ENCODE measurements at regions not wholly inside any gene's neighbourhood (a gene's known extent, or its start where the extent isn't known, plus 50 kb on each side); places are given as distances from the start of the nearest gene placed in this dataset.

DNA sequence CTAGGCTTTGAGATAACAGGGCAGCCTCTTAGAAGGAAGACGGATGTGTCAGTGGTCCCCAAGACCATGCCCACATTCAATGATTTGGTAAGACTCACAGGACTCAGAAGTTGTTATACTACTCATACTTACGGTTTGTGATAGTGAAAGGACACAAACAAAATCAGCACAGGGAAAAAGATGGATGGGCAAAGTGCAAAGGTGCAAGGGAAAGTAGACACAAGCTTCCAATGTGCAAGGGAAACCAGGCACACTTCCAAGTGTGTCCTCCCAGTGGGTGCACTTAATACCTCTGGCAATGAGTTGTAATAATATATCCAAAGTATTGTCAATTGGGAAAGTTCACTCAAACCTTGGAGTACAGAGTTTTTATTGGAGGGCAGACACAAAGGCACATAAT is 53.8 kb upstream of the VCX start:
- no peak for DNase-seq

DNA sequence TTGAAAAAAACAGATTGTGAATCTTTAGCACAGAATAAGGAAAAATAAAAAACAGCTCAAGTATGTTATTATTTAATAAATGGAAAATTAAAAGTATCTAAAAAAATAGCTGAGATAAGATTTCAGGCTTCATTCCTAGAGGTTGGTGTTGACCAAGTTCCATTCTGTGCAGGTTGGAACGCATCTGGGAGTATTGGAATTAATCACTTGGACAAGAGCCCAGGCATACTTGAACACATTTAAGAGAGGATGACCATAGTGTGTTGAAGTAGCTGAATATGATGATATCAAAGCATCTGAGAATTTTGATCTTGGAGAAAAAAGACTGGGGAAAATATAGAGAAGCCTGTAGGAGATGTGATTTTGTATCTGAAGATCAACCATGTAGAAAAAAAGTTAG is 54.6 kb upstream of the VCX start:
- no peak for DNase-seq

DNA sequence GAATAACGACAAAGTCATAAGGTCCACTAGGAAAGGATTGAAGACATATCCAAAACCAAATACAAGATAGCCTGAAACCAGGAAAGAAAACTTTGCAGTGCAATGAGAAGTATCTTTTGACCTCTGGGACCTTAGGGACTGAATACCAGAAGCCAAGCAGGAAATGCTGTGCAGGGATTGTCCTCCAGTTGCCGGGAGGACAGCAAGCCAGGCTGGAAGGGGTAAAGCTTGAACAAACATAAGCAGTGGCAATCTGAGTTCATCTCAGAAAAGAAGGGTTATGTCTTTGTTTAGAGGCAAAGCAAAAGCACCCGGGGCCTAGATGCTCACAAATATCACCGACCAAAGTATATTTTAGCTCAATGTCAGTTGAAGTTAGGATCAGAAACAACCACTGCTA is 55.3 kb upstream of the VCX start:
- no peak for DNase-seq

GRCh38 chrX:7784580-7784979 is 58.4 kb upstream of the VCX start:
- DNase-seq = no peak

GRCh38 chrX:7779644-7780043 is 63.3 kb upstream of the VCX start:
- DNase-seq = no peak

DNA sequence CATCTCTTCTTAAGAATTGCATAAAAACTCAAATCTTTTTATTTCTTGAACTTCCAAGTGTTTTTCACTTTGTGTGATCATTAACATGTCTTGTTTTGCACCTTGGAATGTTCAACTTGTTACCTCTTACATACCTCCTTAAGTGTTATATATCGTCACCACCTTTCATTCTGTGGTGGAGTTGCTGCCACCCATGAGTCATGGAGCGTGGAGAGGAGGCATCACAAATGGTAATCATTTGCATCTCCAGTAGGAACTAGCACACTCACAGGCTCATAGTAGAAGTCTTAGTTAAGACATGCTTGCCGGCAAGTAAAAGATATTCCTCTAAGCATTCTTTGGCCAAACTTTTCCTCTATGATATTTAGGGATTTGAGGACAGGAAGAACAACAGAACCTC is 67.0 kb upstream of the VCX start:
- DNase-seq = no peak

- peak; percentile 66 for DNase-seq
Observed at GRCh38 chrX:7771788-7772438, 71.1 kb upstream of the VCX start.

- DNase-seq = no peak
Observed at GRCh38 chrX:7759830-7760229, 83.1 kb upstream of the VCX start.

GRCh38 chrX:7746856-7747255 is 96.1 kb upstream of the VCX start:
- no peak for DNase-seq

GRCh38 chrX:7730071-7730470 is 112.9 kb upstream of the VCX start:
- DNase-seq = no peak

GRCh38 chrX:7720519-7720918 is 122.5 kb upstream of the VCX start:
- DNase-seq = no peak

GRCh38 chrX:7714351-7714750 is 128.6 kb upstream of the VCX start:
- no peak for DNase-seq

DNA sequence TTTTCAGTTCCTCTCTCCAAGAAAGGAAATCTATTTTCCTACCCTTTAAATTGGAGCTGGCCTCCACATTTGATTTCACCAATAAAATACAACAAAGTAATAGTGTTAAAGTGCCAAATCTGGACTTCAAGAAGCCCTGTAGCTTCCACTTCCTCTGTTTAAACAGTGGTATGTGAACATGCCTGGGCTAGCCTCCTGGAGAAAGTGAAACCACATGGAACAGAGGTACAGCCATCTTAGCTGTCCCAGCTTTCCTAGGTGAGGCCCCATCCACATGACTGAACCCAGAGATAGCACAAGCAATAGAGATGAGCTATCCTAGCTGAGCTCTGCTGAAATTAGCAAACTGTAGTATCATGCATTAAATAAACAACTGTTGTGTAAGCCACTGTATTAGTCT is 131.8 kb upstream of the VCX start:
- peak; percentile 36 for DNase-seq

GRCh38 chrX:7709845-7710244 is 133.1 kb upstream of the VCX start:
- DNase-seq = peak; percentile 42

DNA sequence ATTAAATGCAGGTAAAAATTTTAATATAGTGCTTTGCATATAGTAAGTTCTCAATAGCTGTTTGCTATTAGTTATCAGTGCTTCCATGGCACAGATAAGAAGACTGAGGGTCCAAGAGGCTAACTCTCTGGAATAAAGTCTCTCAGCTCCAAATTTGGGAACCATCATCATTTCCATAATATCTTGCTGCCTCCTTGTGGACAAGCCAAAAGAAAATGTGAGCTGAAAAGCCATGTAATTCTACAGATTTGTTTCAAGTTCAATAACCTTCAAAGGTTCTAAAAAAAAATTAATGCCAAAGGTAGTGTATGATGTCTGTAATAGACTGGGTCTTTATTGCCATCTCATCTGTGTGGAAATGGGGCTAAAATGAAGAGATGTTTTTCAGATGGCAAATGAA is 136.9 kb upstream of the VCX start:
- DNase-seq = peak; percentile 25

GRCh38 chrX:7704205-7704604 is 138.8 kb upstream of the VCX start:
- no peak for DNase-seq

- no peak for DNase-seq
Observed at GRCh38 chrX:7698248-7698647, 144.7 kb upstream of the VCX start.

DNA sequence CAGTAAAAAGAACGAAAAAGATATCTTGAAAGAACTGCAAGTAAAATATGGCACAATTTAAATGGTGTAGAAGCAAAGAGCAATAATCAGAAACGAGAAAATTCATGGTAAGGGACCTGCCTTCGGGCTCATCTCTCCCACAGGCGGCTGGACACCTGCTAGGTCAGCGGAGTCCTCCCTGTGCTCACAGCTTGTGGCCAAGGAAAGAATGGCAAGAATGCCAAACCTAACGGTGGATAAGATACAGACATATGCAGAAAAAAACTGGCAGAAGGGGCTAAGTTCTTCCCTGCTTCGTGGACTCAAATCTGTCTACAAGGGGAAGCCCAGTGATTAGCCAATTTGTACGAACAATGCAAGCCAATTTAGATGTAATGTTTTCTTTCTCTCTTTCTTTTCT is 152.1 kb upstream of the VCX start:
- peak; percentile 80 for DNase-seq

DNA sequence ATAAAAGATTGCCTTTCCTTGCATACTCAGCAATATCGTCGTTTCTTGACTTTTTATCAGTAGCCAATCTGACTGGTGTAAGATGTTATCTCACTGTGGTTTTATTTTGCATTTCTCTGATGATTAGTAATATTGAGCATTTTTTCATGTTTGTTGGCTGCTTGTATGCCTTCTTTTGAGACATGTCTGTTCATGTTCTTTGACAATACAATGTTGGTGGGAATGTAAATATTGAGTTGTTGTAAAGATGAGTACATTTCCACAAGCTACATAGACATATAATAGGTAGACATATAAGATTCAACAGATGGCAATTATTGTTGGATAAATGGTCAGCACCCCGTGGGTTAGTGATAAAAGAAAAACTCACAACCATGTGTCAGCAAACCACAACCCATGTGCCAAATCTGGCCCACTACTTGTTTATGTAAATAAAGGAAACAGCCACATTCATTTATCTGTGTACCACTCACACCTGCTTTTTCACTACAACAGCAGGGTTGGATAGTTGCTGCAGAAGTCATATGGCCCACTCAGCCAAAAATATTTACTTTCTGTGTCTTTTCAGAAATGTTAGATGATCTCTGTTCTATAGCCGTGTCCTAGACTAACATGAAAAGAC is 153.1 kb upstream of the VCX start:
- DNase-seq = peak; percentile 93

DNA sequence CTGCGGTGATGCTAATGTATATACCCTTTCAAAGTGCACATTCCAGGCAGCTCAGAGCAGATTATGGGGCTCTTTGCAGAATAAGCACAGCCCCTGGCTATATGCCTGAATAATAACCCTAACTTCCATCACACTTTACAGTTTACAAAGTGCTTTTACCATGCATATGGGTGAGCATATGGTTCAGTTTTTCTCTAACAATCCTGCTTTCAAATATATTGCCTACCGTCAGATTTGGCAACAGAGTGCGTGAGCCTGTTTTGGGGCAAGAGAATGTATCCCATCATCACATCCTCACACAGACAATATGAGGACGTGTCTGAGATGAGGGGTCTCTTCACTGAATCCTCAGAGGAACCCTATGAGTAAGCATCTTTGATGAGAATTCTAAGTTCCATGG is 162.8 kb upstream of the VCX start:
- no peak for DNase-seq

GRCh38 chrX:7654316-7654715 is 188.7 kb upstream of the VCX start:
- no peak for DNase-seq

DNA sequence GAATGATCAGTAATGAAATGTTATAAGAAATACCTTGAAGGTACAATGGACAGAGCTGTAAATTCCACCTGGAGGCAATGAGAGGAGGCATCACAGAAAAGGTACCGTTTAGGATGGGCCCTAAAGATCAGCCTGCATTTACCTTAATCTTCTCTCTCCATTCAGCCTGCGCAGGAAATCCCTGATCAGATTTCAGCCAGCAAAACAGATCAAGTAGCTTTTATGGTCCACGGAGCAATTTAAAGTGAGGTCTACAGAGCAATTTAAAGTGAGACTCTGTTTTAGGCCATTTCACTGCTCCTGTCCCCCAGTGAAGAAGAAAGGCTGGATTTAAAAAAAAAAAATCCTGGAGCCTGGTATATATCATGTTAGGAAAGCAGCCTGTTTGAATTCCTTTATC is 195.1 kb upstream of the VCX start:
- DNase-seq = peak; percentile 82

DNA sequence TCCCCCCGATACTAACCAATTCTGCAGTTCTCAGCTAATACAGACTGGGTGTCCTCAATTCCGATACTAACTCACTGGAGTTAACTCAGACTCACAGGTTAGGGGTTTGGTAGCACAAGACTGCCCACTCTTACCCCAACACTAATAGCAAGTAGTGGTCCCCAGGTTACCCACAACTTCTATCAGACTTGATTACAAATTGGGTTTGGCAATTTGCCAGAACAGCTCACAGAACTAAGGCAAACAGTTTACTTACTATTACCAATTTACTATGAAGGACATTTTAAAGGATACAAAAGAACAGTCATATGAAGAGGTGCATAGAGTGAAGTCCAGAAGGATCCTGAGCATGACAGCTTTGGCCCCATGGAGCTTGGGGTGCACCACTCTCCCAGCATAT is 201.8 kb upstream of the VCX start:
- DNase-seq = no peak

DNA sequence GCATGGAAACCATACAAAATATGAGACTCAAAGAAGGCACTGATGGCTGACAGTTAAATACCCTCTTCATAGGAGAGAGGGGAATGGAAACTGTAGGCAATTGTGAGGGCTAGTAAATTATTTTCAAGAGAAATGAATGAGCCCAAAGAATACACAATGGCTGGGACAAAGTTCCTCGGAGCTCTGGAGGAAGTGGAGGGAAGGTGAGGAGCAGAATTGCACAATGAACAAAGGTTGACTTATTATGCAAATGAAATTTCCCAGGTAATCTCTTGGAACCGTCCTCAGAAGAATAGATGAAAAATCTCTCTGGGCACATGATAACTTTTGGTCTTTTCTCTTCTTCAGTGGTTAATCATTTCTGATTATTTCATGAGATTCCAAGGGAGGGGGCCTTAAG is 202.6 kb upstream of the VCX start:
- DNase-seq = no peak

DNA sequence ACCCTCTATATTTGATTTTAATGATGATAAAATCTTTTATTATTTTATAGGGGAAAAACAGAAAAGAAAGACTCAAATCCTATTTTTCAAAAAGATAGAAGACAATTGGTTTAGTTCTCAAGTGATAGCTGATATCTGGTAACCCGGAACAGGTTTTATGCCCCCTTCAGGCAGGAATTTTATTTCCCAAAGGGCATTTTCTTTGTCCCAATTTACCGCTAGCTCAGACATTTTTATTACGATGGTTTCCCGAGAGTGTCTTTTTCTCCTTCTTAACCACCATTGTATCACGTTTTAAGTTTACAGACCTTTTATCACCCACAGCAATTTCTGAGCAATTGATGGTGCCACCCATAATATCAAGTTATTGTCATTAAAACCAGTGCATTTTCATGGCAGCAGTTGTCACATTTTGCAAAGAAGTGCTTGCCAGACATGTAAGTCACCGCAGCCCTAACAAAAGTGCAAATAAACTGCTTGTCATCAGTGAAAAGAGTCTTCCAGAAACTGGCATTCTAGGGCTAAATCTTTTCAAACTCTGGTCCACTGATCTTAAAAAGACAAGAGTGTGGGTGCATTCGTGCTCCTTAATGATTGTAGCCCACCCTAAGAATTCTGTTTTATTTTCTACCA is 204.8 kb upstream of the VCX start:
- DNase-seq = no peak
